SU-DHL-6 (cell line): ENCODE measurements at regions not wholly inside any gene's neighbourhood (a gene's known extent, or its start where the extent isn't known, plus 50 kb on each side); places are given as distances from the start of the nearest gene placed in this dataset.
"Not testable (repeated sequence)": the region's sequence is repeated elsewhere in the genome, so short reads cannot be mapped to it uniquely, and the experiment has no call there.

Source experiments
- H2AFZ ChIP-seq: fragments of 200-600 bp; sonication (generic); 2 replicates; pipeline ENCODE4 v1.6.1; 2014; ENCODE audit warnings: low read depth, mild to moderate bottlenecking, moderate library complexity, mixed read lengths, antibody characterized with exemption, low read length; ENCODE audit not compliant: severe bottlenecking
- H3F3A ChIP-seq: fragments of 200-600 bp; shearing (Covaris generic); 2 replicates; pipeline ENCODE4 v1.6.0; 2016; ENCODE audit warnings: antibody characterized with exemption, mild to moderate bottlenecking; ENCODE audit not compliant: insufficient read depth
- H3K27ac ChIP-seq: fragments of 200-600 bp; sonication (generic); 2 replicates; pipeline ENCODE4 v1.5.1; 2016; ENCODE audit warnings: low read depth, mild to moderate bottlenecking, low read length, moderate library complexity, mixed read lengths
- H3K27me3 ChIP-seq: fragments of 200-600 bp; sonication (generic), shearing (Covaris generic); 2 replicates; pipeline ENCODE4 v1.6.0; 2014; ENCODE audit warnings: mild to moderate bottlenecking, low read length
- H3K36me3 ChIP-seq: fragments of 200-600 bp; sonication (generic); 2 replicates; pipeline ENCODE4 v1.6.1; 2014; ENCODE audit warnings: mild to moderate bottlenecking, low read length, mixed read lengths
- H3K4me2 ChIP-seq: fragments of 300-600, 200-600 bp; shearing (Covaris generic), sonication (generic); 2 replicates; pipeline ENCODE4 v1.6.0; 2014; ENCODE audit warnings: low read length, low read depth, mild to moderate bottlenecking; ENCODE audit not compliant: poor library complexity, severe bottlenecking
- H3K4me3 ChIP-seq: fragments of 200-600 bp; sonication (generic); 2 replicates; pipeline ENCODE4 v1.5.1; 2014; ENCODE audit warnings: antibody characterized with exemption, low read length, mild to moderate bottlenecking, mixed read lengths; ENCODE audit not compliant: insufficient read depth, poor library complexity, severe bottlenecking
- H3K79me2 ChIP-seq: fragments of 200-600 bp; sonication (generic); 2 replicates; pipeline ENCODE4 v1.6.1; 2014; ENCODE audit warnings: mild to moderate bottlenecking, low read length, moderate library complexity; ENCODE audit not compliant: insufficient read depth
- H3K9ac ChIP-seq: fragments of 200-600 bp; sonication (generic); 2 replicates; pipeline ENCODE4 v1.7.0; 2014; ENCODE audit warnings: mild to moderate bottlenecking, low read length
- H3K9me2 ChIP-seq: fragments of 200-600 bp; sonication (generic); replicated peaks from 2 replicates; pipeline ENCODE4 v1.6.1; 2014; ENCODE audit warnings: low read length; ENCODE audit not compliant: insufficient read depth
- H3K9me3 ChIP-seq: fragments of 200-600 bp; sonication (generic); 2 replicates; pipeline ENCODE4 v1.6.1; 2014; ENCODE audit warnings: low read length, mixed read lengths; ENCODE audit not compliant: insufficient read depth
- H4K20me1 ChIP-seq: fragments of 200-600 bp; sonication (generic); 2 replicates; pipeline ENCODE4 v1.6.1; 2014; ENCODE audit warnings: low read depth, mild to moderate bottlenecking, antibody characterized with exemption, low read length, moderate library complexity, mixed read lengths
- CTCF ChIP-seq: fragments of 200-600 bp; sonication (generic); IDR thresholded peaks from one replicate; pipeline ENCODE4 v1.5.1; 2017; ENCODE audit warnings: antibody characterized with exemption, mild to moderate bottlenecking, low read length, moderate library complexity; ENCODE audit not compliant: insufficient read depth, poor library complexity, severe bottlenecking
- EZH2phosphoT487 ChIP-seq: fragments of 200-600 bp; sonication (generic), shearing (Covaris generic); conservative IDR thresholded peaks from 2 replicates; pipeline ENCODE4 v1.6.1; 2018; ENCODE audit warnings: mild to moderate bottlenecking, antibody characterized with exemption, low read length, moderate library complexity, mixed read lengths

GRCh38 chr5:175335691-175336090, 108.3 kb downstream of the DRD1 start:
- TF ChIP-seq CTCF (no peak), EZH2phosphoT487 (no peak)
- H3K9me3 ChIP-seq = no peaks in the 10 kb centered on the region
- no peak overlapping the region for H3K4me3 ChIP-seq
- no peaks in the 10 kb centered on the region for H4K20me1 ChIP-seq
- H3K9me2 ChIP-seq = no peaks in the 10 kb centered on the region
- no peak overlapping the region for H2AFZ ChIP-seq
- H3K4me2 ChIP-seq = no peak overlapping the region
- H3K79me2 ChIP-seq = no peaks in the 10 kb centered on the region
- H3K9ac ChIP-seq = no peak overlapping the region
- H3K27me3 ChIP-seq = no peaks in the 10 kb centered on the region
- no peaks in the 10 kb centered on the region for H3K36me3 ChIP-seq
- H3K27ac ChIP-seq = no peak overlapping the region
- H3F3A ChIP-seq = no peaks in the 10 kb centered on the region

GRCh38 chr5:175331173-175332036, 112.6 kb downstream of the DRD1 start:
- not testable (repeated sequence) for H3K9me3 ChIP-seq, H3K79me2 ChIP-seq, H3K4me3 ChIP-seq, H3K27ac ChIP-seq, H3K9ac ChIP-seq, H3F3A ChIP-seq, H4K20me1 ChIP-seq, H3K4me2 ChIP-seq, H3K9me2 ChIP-seq, H3K27me3 ChIP-seq, H3K36me3 ChIP-seq, H2AFZ ChIP-seq

GRCh38 chr5:175329976-175330375, 114.0 kb downstream of the DRD1 start:
- H4K20me1 ChIP-seq = no peaks in the 10 kb centered on the region
- no peaks in the 10 kb centered on the region for H3K27me3 ChIP-seq
- no peak overlapping the region for H2AFZ ChIP-seq
- no peak overlapping the region for H3K27ac ChIP-seq
- H3F3A ChIP-seq = no peaks in the 10 kb centered on the region
- H3K4me3 ChIP-seq = no peak overlapping the region
- H3K4me2 ChIP-seq = no peak overlapping the region
- no peaks in the 10 kb centered on the region for H3K79me2 ChIP-seq
- H3K9me2 ChIP-seq = no peaks in the 10 kb centered on the region
- H3K9ac ChIP-seq = no peak overlapping the region
- H3K36me3 ChIP-seq = no peaks in the 10 kb centered on the region
- no peaks in the 10 kb centered on the region for H3K9me3 ChIP-seq
- TF ChIP-seq CTCF = no peak
- TF ChIP-seq EZH2phosphoT487 = no peak

- H2AFZ ChIP-seq = no peak overlapping the region
- H3K9me2 ChIP-seq = no peaks in the 10 kb centered on the region
- H4K20me1 ChIP-seq = no peaks in the 10 kb centered on the region
- no peaks in the 10 kb centered on the region for H3K27me3 ChIP-seq
- H3K9ac ChIP-seq = no peak overlapping the region
- TF ChIP-seq CTCF (no peak), EZH2phosphoT487 (no peak)
- H3K4me2 ChIP-seq = no peak overlapping the region
- H3K79me2 ChIP-seq = no peaks in the 10 kb centered on the region
- H3K4me3 ChIP-seq = no peak overlapping the region
- no peaks in the 10 kb centered on the region for H3K36me3 ChIP-seq
- H3K27ac ChIP-seq = no peak overlapping the region
- H3F3A ChIP-seq = no peaks in the 10 kb centered on the region
- no peaks in the 10 kb centered on the region for H3K9me3 ChIP-seq
Observed at GRCh38 chr5:175328687-175329086, 115.3 kb downstream of the DRD1 start.
